ENCODE measurements at regions not wholly inside any gene's neighbourhood (a gene's known extent, or its start where the extent isn't known, plus 50 kb on each side); places are given as distances from the start of the nearest gene placed in this dataset.

- no peak for TF ChIP-seq TCF7 (CRISPR knock-in tag; IDR thresholded peaks at IDR 0.05; ENCODE audit: low read depth)
- TF ChIP-seq, protein P1, sequence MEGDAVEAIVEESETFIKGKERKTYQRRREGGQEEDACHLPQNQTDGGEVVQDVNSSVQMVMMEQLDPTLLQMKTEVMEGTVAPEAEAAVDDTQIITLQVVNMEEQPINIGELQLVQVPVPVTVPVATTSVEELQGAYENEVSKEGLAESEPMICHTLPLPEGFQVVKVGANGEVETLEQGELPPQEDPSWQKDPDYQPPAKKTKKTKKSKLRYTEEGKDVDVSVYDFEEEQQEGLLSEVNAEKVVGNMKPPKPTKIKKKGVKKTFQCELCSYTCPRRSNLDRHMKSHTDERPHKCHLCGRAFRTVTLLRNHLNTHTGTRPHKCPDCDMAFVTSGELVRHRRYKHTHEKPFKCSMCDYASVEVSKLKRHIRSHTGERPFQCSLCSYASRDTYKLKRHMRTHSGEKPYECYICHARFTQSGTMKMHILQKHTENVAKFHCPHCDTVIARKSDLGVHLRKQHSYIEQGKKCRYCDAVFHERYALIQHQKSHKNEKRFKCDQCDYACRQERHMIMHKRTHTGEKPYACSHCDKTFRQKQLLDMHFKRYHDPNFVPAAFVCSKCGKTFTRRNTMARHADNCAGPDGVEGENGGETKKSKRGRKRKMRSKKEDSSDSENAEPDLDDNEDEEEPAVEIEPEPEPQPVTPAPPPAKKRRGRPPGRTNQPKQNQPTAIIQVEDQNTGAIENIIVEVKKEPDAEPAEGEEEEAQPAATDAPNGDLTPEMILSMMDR (IDR thresholded peaks at IDR 0.05): no peak
- no peak for TF ChIP-seq NFE2L1 (CRISPR knock-in tag; IDR thresholded peaks at IDR 0.05)
- no peak for TF ChIP-seq FOXJ3 (CRISPR knock-in tag; IDR thresholded peaks at IDR 0.05; ENCODE audit: borderline replicate concordance)
- TF ChIP-seq ZNF232 (CRISPR knock-in tag; IDR thresholded peaks at IDR 0.05): no peak
- TF ChIP-seq ATF1 (CRISPR knock-in tag; IDR thresholded peaks at IDR 0.05): no peak
- no peak for TF ChIP-seq ESRRA (CRISPR knock-in tag; IDR thresholded peaks at IDR 0.05; ENCODE audit: borderline replicate concordance)
- no peak for TF ChIP-seq ZNF219 (CRISPR knock-in tag; IDR thresholded peaks at IDR 0.05; ENCODE audit: borderline replicate concordance)
- no peak for TF ChIP-seq CREM (CRISPR knock-in tag; IDR thresholded peaks at IDR 0.05)
These were observed 247.9 kb upstream of the SYT4 start for GRCh38 chr18:43525169-43525568.
